Astrocyte (in vitro differentiated cells and primary cell): ENCODE measurements at regions not wholly inside any gene's neighbourhood (a gene's known extent, or its start where the extent isn't known, plus 50 kb on each side); places are given as distances from the start of the nearest gene placed in this dataset.

Source experiments
- DNase-seq: peaks from one replicate; pipeline ENCODE4 v3.0.0-alpha.2; 2010; ENCODE audit warnings: low read depth
- FAIRE-seq: peaks from 2 replicates; lab custom pipeline; 2011; peaks lifted over from hg19 to GRCh38; lab: Jason Lieb, UNC
- H2AFZ ChIP-seq: 2 replicates; pipeline ENCODE4 v1.6.0; 2012; ENCODE audit warnings: low read depth, low read length, inconsistent platforms
- H3K27ac ChIP-seq: 2 replicates; pipeline ENCODE4 v1.5.1; 2011; ENCODE audit warnings: low read depth, low read length, inconsistent platforms
- H3K27me3 ChIP-seq: 2 replicates; pipeline ENCODE4 v1.6.0; 2011; ENCODE audit warnings: low read length, inconsistent platforms; ENCODE audit not compliant: insufficient read depth
- H3K36me3 ChIP-seq: 2 replicates; pipeline ENCODE4 v1.5.1; 2011; ENCODE audit warnings: low read length, inconsistent platforms; ENCODE audit not compliant: insufficient read depth
- H3K4me1 ChIP-seq: 2 replicates; pipeline ENCODE4 v1.5.1; 2011; ENCODE audit warnings: low read length, inconsistent platforms; ENCODE audit not compliant: insufficient read depth
- H3K4me2 ChIP-seq: 2 replicates; pipeline ENCODE4 v1.6.0; 2012; ENCODE audit warnings: low read length, inconsistent platforms
- H3K4me3 ChIP-seq: 2 replicates; pipeline ENCODE4 v1.5.1; 2011; ENCODE audit warnings: low read depth, mild to moderate bottlenecking, low read length, inconsistent platforms; ENCODE audit not compliant: insufficient read depth
- H3K79me2 ChIP-seq: 2 replicates; pipeline ENCODE4 v1.6.0; 2012; ENCODE audit warnings: mild to moderate bottlenecking, low read length, inconsistent platforms; ENCODE audit not compliant: insufficient read depth
- H3K9ac ChIP-seq: 2 replicates; pipeline ENCODE4 v1.6.0; 2012; ENCODE audit warnings: mild to moderate bottlenecking, low read length, inconsistent platforms
- H3K9me3 ChIP-seq: 2 replicates; pipeline ENCODE4 v1.5.1; 2012; ENCODE audit warnings: low read depth, mild to moderate bottlenecking, low read length, inconsistent platforms; ENCODE audit not compliant: insufficient read depth
- H4K20me1 ChIP-seq: 2 replicates; pipeline ENCODE4 v1.6.0; 2012; ENCODE audit warnings: low read length, inconsistent platforms; ENCODE audit not compliant: insufficient read depth
- H3K27ac Mint-ChIP-seq: one replicate; pipeline ENCODE4 v1.8.0; 2021; ENCODE audit warnings: mild to moderate bottlenecking, mixed read lengths; ENCODE audit not compliant: unreplicated experiment
- H3K27me3 Mint-ChIP-seq: one replicate; pipeline ENCODE4 v1.8.0; 2021; ENCODE audit warnings: low read depth, mixed read lengths; ENCODE audit not compliant: unreplicated experiment
- H3K36me3 Mint-ChIP-seq: one replicate; pipeline ENCODE4 v1.8.0; 2021; ENCODE audit warnings: low read depth, mixed read lengths; ENCODE audit not compliant: unreplicated experiment
- H3K4me1 Mint-ChIP-seq: one replicate; pipeline ENCODE4 v1.8.0; 2021; ENCODE audit warnings: low read depth, mixed read lengths; ENCODE audit not compliant: unreplicated experiment
- H3K4me3 Mint-ChIP-seq: one replicate; pipeline ENCODE4 v1.8.0; 2021; ENCODE audit warnings: mild to moderate bottlenecking, moderate library complexity, mixed read lengths; ENCODE audit not compliant: unreplicated experiment
- H3K9me3 Mint-ChIP-seq: one replicate; pipeline ENCODE4 v1.8.0; 2021; ENCODE audit warnings: mild to moderate bottlenecking, mixed read lengths; ENCODE audit not compliant: unreplicated experiment
- EZH2 ChIP-seq: IDR thresholded peaks from 2 replicates; pipeline ENCODE4 v1.6.1; 2012; ENCODE audit warnings: mild to moderate bottlenecking, low read length, inconsistent platforms; ENCODE audit not compliant: insufficient read depth
- TF ChIP-seq, protein P1 (sequence below): IDR thresholded peaks from 2 replicates; pipeline ENCODE4 v1.5.1; 2011; ENCODE audit warnings: low read depth, mild to moderate bottlenecking, inconsistent platforms, low read length, moderate library complexity; ENCODE audit not compliant: insufficient read depth

DNA sequence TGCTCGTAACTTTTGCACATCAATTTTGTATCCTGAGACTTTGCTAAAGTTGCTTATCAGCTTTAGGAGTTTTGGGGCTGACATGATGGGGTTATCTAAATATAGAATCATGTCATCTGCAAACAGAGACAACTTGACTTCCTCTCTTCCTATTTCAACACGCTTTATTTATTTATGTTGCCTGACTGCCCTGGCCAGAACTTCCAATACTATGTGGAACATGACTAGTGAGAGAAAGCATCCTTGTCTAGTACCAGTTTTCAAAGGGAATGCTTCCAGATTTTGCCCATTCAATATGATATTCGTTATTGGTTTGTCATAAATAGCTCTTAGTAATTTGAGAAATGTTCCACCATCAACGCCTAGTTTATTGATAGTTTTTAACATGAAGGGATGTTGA, 65.4 kb upstream of the CDH12 start:
- Histone ChIP-seq H3K9me3 (no peaks in the 10 kb centered on the region), H4K20me1 (no peaks in the 10 kb centered on the region), H2AFZ (no peak overlapping the region), H3K9ac (no peak overlapping the region), H3K79me2 (no peaks in the 10 kb centered on the region), H3K4me1 (no peaks in the 10 kb centered on the region), H3K36me3 (no peaks in the 10 kb centered on the region), H3K27me3 (no peaks in the 10 kb centered on the region), H3K4me3 (no peak overlapping the region), H3K4me2 (no peak overlapping the region), H3K27ac (no peak overlapping the region)
- H3K4me3 Mint-ChIP-seq = no peak overlapping the region
- H3K27ac Mint-ChIP-seq = no peak overlapping the region
- DNase-seq (no peak), FAIRE-seq (no peak)
- no peaks in the 10 kb centered on the region for H3K27me3 Mint-ChIP-seq
- H3K4me1 Mint-ChIP-seq = no peaks in the 10 kb centered on the region
- no peaks in the 10 kb centered on the region for H3K36me3 Mint-ChIP-seq
- H3K9me3 Mint-ChIP-seq = peaks cover 3% of the 10 kb centered on the region
- TF ChIP-seq EZH2 = no peak
- TF ChIP-seq, protein P1, sequence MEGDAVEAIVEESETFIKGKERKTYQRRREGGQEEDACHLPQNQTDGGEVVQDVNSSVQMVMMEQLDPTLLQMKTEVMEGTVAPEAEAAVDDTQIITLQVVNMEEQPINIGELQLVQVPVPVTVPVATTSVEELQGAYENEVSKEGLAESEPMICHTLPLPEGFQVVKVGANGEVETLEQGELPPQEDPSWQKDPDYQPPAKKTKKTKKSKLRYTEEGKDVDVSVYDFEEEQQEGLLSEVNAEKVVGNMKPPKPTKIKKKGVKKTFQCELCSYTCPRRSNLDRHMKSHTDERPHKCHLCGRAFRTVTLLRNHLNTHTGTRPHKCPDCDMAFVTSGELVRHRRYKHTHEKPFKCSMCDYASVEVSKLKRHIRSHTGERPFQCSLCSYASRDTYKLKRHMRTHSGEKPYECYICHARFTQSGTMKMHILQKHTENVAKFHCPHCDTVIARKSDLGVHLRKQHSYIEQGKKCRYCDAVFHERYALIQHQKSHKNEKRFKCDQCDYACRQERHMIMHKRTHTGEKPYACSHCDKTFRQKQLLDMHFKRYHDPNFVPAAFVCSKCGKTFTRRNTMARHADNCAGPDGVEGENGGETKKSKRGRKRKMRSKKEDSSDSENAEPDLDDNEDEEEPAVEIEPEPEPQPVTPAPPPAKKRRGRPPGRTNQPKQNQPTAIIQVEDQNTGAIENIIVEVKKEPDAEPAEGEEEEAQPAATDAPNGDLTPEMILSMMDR = no peak

DNA sequence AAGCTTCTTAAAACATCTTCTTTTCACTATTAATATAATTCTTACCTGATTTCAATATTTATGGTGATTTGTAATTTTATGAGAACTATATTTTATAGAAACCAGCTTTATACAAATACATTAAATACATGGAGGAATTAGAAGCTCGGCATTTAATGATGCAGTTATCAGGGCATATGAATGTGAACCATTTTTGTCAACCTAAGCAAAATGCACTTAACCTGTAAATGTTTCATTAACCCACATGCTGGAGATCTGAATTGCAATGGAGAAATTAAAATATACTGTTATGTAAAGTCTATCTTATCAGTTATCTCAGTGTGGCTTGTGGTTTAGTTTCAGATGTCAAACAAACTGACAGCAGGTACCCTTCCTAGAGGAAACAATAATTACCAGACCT, 63.2 kb upstream of the CDH12 start:
- H3K36me3 Mint-ChIP-seq = no peaks in the 10 kb centered on the region
- no peak for FAIRE-seq
- H3K27me3 Mint-ChIP-seq = no peaks in the 10 kb centered on the region

GRCh38 chr5:22911019-22911418, 57.9 kb upstream of the CDH12 start:
- H3K79me2 ChIP-seq = no peaks in the 10 kb centered on the region
- H3K27me3 Mint-ChIP-seq = no peaks in the 10 kb centered on the region
- H3K4me1 Mint-ChIP-seq = no peaks in the 10 kb centered on the region
- H3K27ac ChIP-seq = no peak overlapping the region
- no peaks in the 10 kb centered on the region for H3K36me3 Mint-ChIP-seq
- TF ChIP-seq EZH2 = no peak
- TF ChIP-seq, protein P1 = no peak
- no peaks in the 10 kb centered on the region for H4K20me1 ChIP-seq
- H3K9me3 ChIP-seq = no peaks in the 10 kb centered on the region
- H3K27me3 ChIP-seq = no peaks in the 10 kb centered on the region
- no peak overlapping the region for H3K4me2 ChIP-seq
- H3K9ac ChIP-seq = no peak overlapping the region
- no peaks in the 10 kb centered on the region for H3K36me3 ChIP-seq
- H2AFZ ChIP-seq = no peak overlapping the region
- FAIRE-seq (no peak), DNase-seq (no peak)
- H3K27ac Mint-ChIP-seq = no peak overlapping the region
- H3K4me3 ChIP-seq = no peak overlapping the region
- H3K4me3 Mint-ChIP-seq = no peak overlapping the region
- H3K4me1 ChIP-seq = no peaks in the 10 kb centered on the region
- no peaks in the 10 kb centered on the region for H3K9me3 Mint-ChIP-seq

More for the DNA sequence above, 63.2 kb upstream of the CDH12 start:
- Histone ChIP-seq H3K4me3 (no peak overlapping the region), H3K9me3 (no peaks in the 10 kb centered on the region), H3K4me1 (no peaks in the 10 kb centered on the region), H3K4me2 (no peak overlapping the region), H4K20me1 (no peaks in the 10 kb centered on the region), H3K9ac (no peak overlapping the region), H3K79me2 (no peaks in the 10 kb centered on the region), H3K27ac (no peak overlapping the region), H3K36me3 (no peaks in the 10 kb centered on the region), H2AFZ (no peak overlapping the region), H3K27me3 (no peaks in the 10 kb centered on the region)
- Mint-ChIP-seq H3K9me3 (peaks cover 3% of the 10 kb centered on the region), H3K4me1 (no peaks in the 10 kb centered on the region), H3K27ac (no peak overlapping the region), H3K4me3 (no peak overlapping the region)
- TF ChIP-seq EZH2 = no peak
- TF ChIP-seq, protein P1 = no peak
- DNase-seq = no peak
